C1 segment of cervical spinal cord (tissue), 14 donors: ENCODE measurements at regions not wholly inside any gene's neighbourhood (a gene's known extent, or its start where the extent isn't known, plus 50 kb on each side); places are given as distances from the start of the nearest gene placed in this dataset.

Source experiments
- DNase-seq, 14 donors: peaks; one replicate each; lab custom pipeline; 2025; lab: John Stamatoyannopoulos, UW

GRCh38 chr10:88164471-88164870 lies 301.0 kb downstream of the PTEN start:
- DNase-seq: peak in 1 of 14 donors; percentile 73

- DNase-seq: peak in 2 of 14 donors; percentile 1 to 5
These were observed 302.4 kb downstream of the PTEN start for GRCh38 chr10:88165849-88166271.

- DNase-seq: no peak
These were observed 305.0 kb downstream of the PTEN start for GRCh38 chr10:88168171-88169036.

GRCh38 chr10:88169037-88169319 lies 305.6 kb downstream of the PTEN start:
- DNase-seq: no peak

- DNase-seq: no peak
These were observed 307.2 kb downstream of the PTEN start for GRCh38 chr10:88170628-88171027.

- DNase-seq: no peak
These were observed 308.7 kb downstream of the PTEN start for GRCh38 chr10:88172159-88172558.

- DNase-seq: no peak
These were observed 311.0 kb downstream of the PTEN start for GRCh38 chr10:88174391-88174790.

- no peak for DNase-seq
These were observed 315.3 kb downstream of the PTEN start for GRCh38 chr10:88178758-88179157.

GRCh38 chr10:88179831-88180230 lies 316.4 kb downstream of the PTEN start:
- DNase-seq: no peak

- no peak for DNase-seq
These were observed 318.6 kb downstream of the PTEN start for GRCh38 chr10:88181902-88182600.

- DNase-seq: no peak
These were observed 319.1 kb downstream of the PTEN start for GRCh38 chr10:88182601-88182930.

- no peak for DNase-seq
These were observed 321.3 kb downstream of the PTEN start for GRCh38 chr10:88184543-88185297.

GRCh38 chr10:88185830-88186229 lies 322.4 kb downstream of the PTEN start:
- no peak for DNase-seq

GRCh38 chr10:88186335-88186734 lies 322.9 kb downstream of the PTEN start:
- DNase-seq: no peak

- no peak for DNase-seq
These were observed 324.0 kb downstream of the PTEN start for GRCh38 chr10:88187472-88187871.

GRCh38 chr10:88190123-88190522 lies 326.7 kb downstream of the PTEN start:
- peak in 1 of 14 donors; percentile 76 for DNase-seq

GRCh38 chr10:88190540-88191235 lies 327.3 kb downstream of the PTEN start:
- peak in 2 of 14 donors; percentile 4 for DNase-seq

GRCh38 chr10:88193018-88193417 lies 329.6 kb downstream of the PTEN start:
- no peak for DNase-seq

- no peak for DNase-seq
These were observed 330.8 kb downstream of the PTEN start for GRCh38 chr10:88194041-88194887.

- no peak for DNase-seq
These were observed 331.5 kb downstream of the PTEN start for GRCh38 chr10:88194961-88195367.

- no peak for DNase-seq
These were observed 332.4 kb downstream of the PTEN start for GRCh38 chr10:88195841-88196240.
